Keratinocyte (primary cell): ENCODE measurements at regions not wholly inside any gene's neighbourhood (a gene's known extent, or its start where the extent isn't known, plus 50 kb on each side); places are given as distances from the start of the nearest gene placed in this dataset.

ENCODE experiments used
- DNase-seq: peaks from one replicate; pipeline ENCODE4 v3.0.0-alpha.2; 2011; ENCODE audit warnings: low read depth, missing footprints, low spot score
- FAIRE-seq: peaks from 2 replicates; lab custom pipeline; 2011; peaks lifted over from hg19 to GRCh38; lab: Jason Lieb, UNC
- H2AFZ ChIP-seq: 2 replicates; pipeline ENCODE4 v1.6.0; 2012; ENCODE audit warnings: low read length, control low read depth, inconsistent platforms; ENCODE audit not compliant: control insufficient read depth
- H3K27ac ChIP-seq: 2 replicates; pipeline ENCODE4 v1.5.1; 2011; ENCODE audit warnings: low read length; ENCODE audit not compliant: control insufficient read depth, insufficient read depth
- H3K27me3 ChIP-seq: 3 replicates; pipeline ENCODE4 v1.6.0; 2011; ENCODE audit warnings: low read length; ENCODE audit not compliant: control insufficient read depth, insufficient read depth; ENCODE audit errors: extremely low read depth
- H3K36me3 ChIP-seq, 2 experiments: 2 replicates in 1 of 2; 3 replicates in 1 of 2; pipeline ENCODE4 v1.5.1; 2011; ENCODE audit warnings: low read length in 2 of 2, mild to moderate bottlenecking in 1 of 2; ENCODE audit not compliant: control insufficient read depth in 2 of 2, insufficient read depth in 2 of 2; ENCODE audit errors: extremely low read depth in 1 of 2
- H3K4me1 ChIP-seq: 3 replicates; pipeline ENCODE4 v1.5.1; 2011; ENCODE audit warnings: low read length; ENCODE audit not compliant: control insufficient read depth, insufficient read depth; ENCODE audit errors: extremely low read depth
- H3K4me2 ChIP-seq: 3 replicates; pipeline ENCODE4 v1.6.0; 2011; ENCODE audit warnings: low read depth, low read length; ENCODE audit not compliant: control insufficient read depth, insufficient read depth; ENCODE audit errors: extremely low read depth
- H3K4me3 ChIP-seq, 3 experiments: fragments of 200-600 bp in 1 of 3; sonication (generic) in 1 of 3; 2 replicates in 2 of 3; 3 replicates in 1 of 3; pipeline ENCODE4 v1.5.1; 2011 to 2016; ENCODE audit warnings: low read length in 3 of 3, mild to moderate bottlenecking in 3 of 3, control low read depth in 2 of 3, inconsistent platforms in 1 of 3, low read depth in 1 of 3, mixed read lengths in 1 of 3, mixed run types in 1 of 3, moderate library complexity in 1 of 3; ENCODE audit not compliant: control insufficient read depth in 2 of 3, insufficient read depth in 2 of 3; ENCODE audit errors: extremely low read depth in 1 of 3
- H3K79me2 ChIP-seq: 2 replicates; pipeline ENCODE4 v1.6.0; 2012; ENCODE audit warnings: low read length; ENCODE audit not compliant: control insufficient read depth, insufficient read depth
- H3K9ac ChIP-seq: 3 replicates; pipeline ENCODE4 v1.6.0; 2011; ENCODE audit warnings: low read length; ENCODE audit not compliant: control insufficient read depth, insufficient read depth; ENCODE audit errors: extremely low read depth
- H3K9me1 ChIP-seq: 3 replicates; pipeline ENCODE4 v1.6.0; 2011; ENCODE audit warnings: low read length; ENCODE audit not compliant: control insufficient read depth, insufficient read depth; ENCODE audit errors: extremely low read depth
- H3K9me3 ChIP-seq: 2 replicates; pipeline ENCODE4 v1.5.1; 2012; ENCODE audit warnings: low read depth, low read length; ENCODE audit not compliant: control insufficient read depth
- H4K20me1 ChIP-seq: 3 replicates; pipeline ENCODE4 v1.6.0; 2011; ENCODE audit warnings: low read length; ENCODE audit not compliant: control insufficient read depth, insufficient read depth; ENCODE audit errors: extremely low read depth
- CTCF ChIP-seq, 3 experiments: IDR thresholded peaks in 1 of 3; conservative IDR thresholded peaks in 1 of 3; optimal IDR thresholded peaks in 1 of 3; 2 replicates in 2 of 3; 3 replicates in 1 of 3; pipeline versions ENCODE3 to v1.5.1; 2011; ENCODE audit warnings: low read length in 3 of 3, mild to moderate bottlenecking in 3 of 3, moderate library complexity in 2 of 3, control low read depth in 1 of 3, inconsistent platforms in 1 of 3; ENCODE audit not compliant: insufficient read depth in 2 of 3; ENCODE audit errors: extremely low read depth in 1 of 3
- EZH2 ChIP-seq: IDR thresholded peaks from one replicate; pipeline ENCODE4 v1.6.1; 2012; ENCODE audit warnings: inconsistent platforms, mild to moderate bottlenecking, low read length, moderate library complexity
- dilution Hi-C: fragments of 300-500 bp; cut with MboI; formaldehyde crosslinking; loops from one replicate; pipeline ENCODE4 v1.7.0; 2020; ENCODE audit warnings: low sequenced_read_pairs; ENCODE audit not compliant: extremely low pct_ligation_motif_present

- dilution Hi-C loops = no loop called here
- DNase-seq = no peak
These were observed 355.7 kb upstream of the DPYD start for GRCh38 chr1:98276514-98276913.

GRCh38 chr1:98268316-98268715 lies 347.5 kb upstream of the DPYD start:
- dilution Hi-C loops = no loop called here
- H4K20me1 ChIP-seq = no peaks in the 10 kb centered on the region
- H3K27me3 ChIP-seq = no peaks in the 10 kb centered on the region
- TF ChIP-seq EZH2 (no peak), CTCF (optimal IDR thresholded peaks at IDR 0.05 in 1 of 3, IDR thresholded peaks at IDR 0.05 in 1 of 3, conservative IDR thresholded peaks at IDR 0.05 in 1 of 3; ENCODE audit: extremely low read depth in 1 of 3, insufficient read depth in 2 of 3, low read length in 3 of 3) (no peak)
- H3K4me3 ChIP-seq = no peak overlapping the region
- peak overlapping the region; percentile 28 for H2AFZ ChIP-seq
- no peaks in the 10 kb centered on the region for H3K9me3 ChIP-seq
- no peak overlapping the region for H3K4me2 ChIP-seq
- H3K9me1 ChIP-seq = no peaks in the 10 kb centered on the region
- H3K79me2 ChIP-seq = no peaks in the 10 kb centered on the region
- H3K9ac ChIP-seq = no peak overlapping the region
- no peak for FAIRE-seq
- peaks cover 5% of the 10 kb centered on the region for H3K4me1 ChIP-seq
- H3K36me3 ChIP-seq = no peaks in the 10 kb centered on the region
- DNase-seq = no peak
- H3K27ac ChIP-seq = no peak overlapping the region

More at GRCh38 chr1:98276514-98276913, 355.7 kb upstream of the DPYD start:
- Histone ChIP-seq H3K79me2 (no peaks in the 10 kb centered on the region), H3K4me1 (no peaks in the 10 kb centered on the region), H3K27me3 (no peaks in the 10 kb centered on the region), H3K4me3 (no peak overlapping the region), H3K9ac (no peak overlapping the region), H3K4me2 (no peak overlapping the region), H3K9me1 (no peaks in the 10 kb centered on the region), H3K27ac (no peak overlapping the region), H4K20me1 (no peaks in the 10 kb centered on the region), H3K9me3 (no peaks in the 10 kb centered on the region), H3K36me3 (no peaks in the 10 kb centered on the region), H2AFZ (no peak overlapping the region)
- FAIRE-seq = no peak
- TF ChIP-seq CTCF (optimal IDR thresholded peaks at IDR 0.05 in 1 of 3, IDR thresholded peaks at IDR 0.05 in 1 of 3, conservative IDR thresholded peaks at IDR 0.05 in 1 of 3; ENCODE audit: extremely low read depth in 1 of 3, insufficient read depth in 2 of 3, low read length in 3 of 3) (no peak), EZH2 (no peak)
